Heart left ventricle (tissue), 13 donors: ENCODE measurements at regions not wholly inside any gene's neighbourhood (a gene's known extent, or its start where the extent isn't known, plus 50 kb on each side); places are given as distances from the start of the nearest gene placed in this dataset.

Source experiments
- CTCF ChIP-seq, 12 donors: fragments of 200-600 bp; sonication (generic) in 4 of 12; IDR thresholded peaks; one replicate each; pipeline versions ENCODE4 v1.5.0 to v1.8.0; 2018 to 2022; ENCODE audit warnings: antibody characterized with exemption in 12 of 12, mild to moderate bottlenecking in 5 of 12
- POLR2A ChIP-seq, 2 donors: fragments of 450-650 bp; IDR thresholded peaks; one replicate each; pipeline ENCODE4 v1.6.1; 2017; ENCODE audit warnings: antibody characterized with exemption in 2 of 2, mild to moderate bottlenecking in 2 of 2, moderate library complexity in 2 of 2
- donor health status: ischemic (EF 13 %, LVEDD 7.1; RV severe dilation, severe dysfunction).
- donor health status: DM: no; HTN: yes; CAD: no.
- donor health status: DM: no; HTN: no; CAD: no.
- donor health status: ischemic (EF 25% LVEDD 6.9; RV normal size, moderate dysfunction).
- donor health status: ischemic (EF 25% LVEDD 5.7; RV mildly dilated, moderate dysfunction).
- donor health status: ischemic (EF 35%, LVEDD 5.7; RV mildly dilated, moderate dysfunction).
- donor health status: nonischemic (EF 11% LVEDD 7.7; RV severe dilation, severe dysfunction).
- donor health status: DM: yes; HTN: yes; CAD: no.
- donor health status: PGD.
- donor health status: ischemic (EF 29% LVEDD 5.4; RV normal size, mild dysfunction).
- donor health status: nonischemic (EF 23%, LVEDD 6.1; RV moderate dilation, normal function).

- no peak for TF ChIP-seq CTCF (IDR thresholded peaks at IDR 0.05)
- no peak for TF ChIP-seq POLR2A (IDR thresholded peaks at IDR 0.05)
Observed at GRCh38 chrX:5802391-5802790, 426.3 kb downstream of the NLGN4X start.
